SK-N-SH treated with all-trans-retinoic acid at 6 μM for 48 hours (cell line): ENCODE measurements at regions not wholly inside any gene's neighbourhood (a gene's known extent, or its start where the extent isn't known, plus 50 kb on each side); places are given as distances from the start of the nearest gene placed in this dataset.

Experiments used
- ATAC-seq: fragments of 200-7000 bp; cut with Tn5 transposase; 3 replicates; pipeline ENCODE4 v1.9.1; 2020; ENCODE audit warnings: mild to moderate bottlenecking, moderate library complexity
- ARNTL ChIP-seq: fragments of 450-650 bp; formaldehyde crosslinking; IDR thresholded peaks from 2 replicates; pipeline ENCODE4 v1.5.0; 2020; ENCODE audit warnings: low read depth, mild to moderate bottlenecking, moderate library complexity, borderline replicate concordance
- BACH2 ChIP-seq: fragments of 250-450 bp; sonication (Bioruptor Pico); IDR thresholded peaks from 2 replicates; pipeline ENCODE4 v1.9.0; 2021; ENCODE audit warnings: mild to moderate bottlenecking, borderline replicate concordance
- CSDC2 ChIP-seq: fragments of 250-450 bp; sonication (Bioruptor Pico); IDR thresholded peaks from 2 replicates; pipeline ENCODE4 v1.5.0; 2020; ENCODE audit warnings: mild to moderate bottlenecking, moderate library complexity
- ESRRG ChIP-seq: fragments of 250-450 bp; sonication (Bioruptor Pico); IDR thresholded peaks from 2 replicates; pipeline ENCODE4 v1.6.1; 2021; ENCODE audit warnings: mild to moderate bottlenecking
- ISL1 ChIP-seq: fragments of 250-450 bp; sonication (Bioruptor Pico); IDR thresholded peaks from 2 replicates; pipeline ENCODE4 v2.1.2; 2022; ENCODE audit warnings: mild to moderate bottlenecking, moderate library complexity
- OSR1 ChIP-seq: fragments of 250-450 bp; sonication (Bioruptor Pico); IDR thresholded peaks from 2 replicates; pipeline ENCODE4 v1.8.0; 2022; ENCODE audit warnings: moderate library complexity, mild to moderate bottlenecking, inconsistent platforms
- PPARA ChIP-seq: fragments of 250-450 bp; sonication (Bioruptor Pico); IDR thresholded peaks from 2 replicates; pipeline ENCODE4 v1.5.0; 2020; ENCODE audit warnings: mild to moderate bottlenecking, borderline replicate concordance
- RARB ChIP-seq: fragments of 250-450 bp; sonication (Bioruptor Pico); IDR thresholded peaks from 2 replicates; pipeline ENCODE4 v1.8.0; 2021; ENCODE audit warnings: mild to moderate bottlenecking, moderate library complexity
- SNAI2 ChIP-seq: fragments of 250-450 bp; sonication (Bioruptor Pico); IDR thresholded peaks from 2 replicates; pipeline ENCODE4 v1.5.0; 2020; ENCODE audit warnings: mild to moderate bottlenecking, moderate library complexity
- TCF4 ChIP-seq: fragments of 250-450 bp; sonication (Bioruptor Pico); IDR thresholded peaks from 2 replicates; pipeline ENCODE4 v1.8.0; 2021; ENCODE audit warnings: mild to moderate bottlenecking, moderate library complexity, borderline replicate concordance
- ZC3H10 ChIP-seq: fragments of 250-450 bp; sonication (Bioruptor Pico); IDR thresholded peaks from 2 replicates; pipeline ENCODE4 v1.5.1; 2021; ENCODE audit warnings: mild to moderate bottlenecking, moderate library complexity
- ZFP30 ChIP-seq: fragments of 450-650 bp; formaldehyde crosslinking; IDR thresholded peaks from 2 replicates; pipeline ENCODE4 v1.5.0; 2022; ENCODE audit warnings: mild to moderate bottlenecking, moderate library complexity
- ZNF565 ChIP-seq: fragments of 450-650 bp; formaldehyde crosslinking; conservative IDR thresholded peaks from 2 replicates; pipeline ENCODE4 v1.5.0; 2020; ENCODE audit warnings: low read depth, mild to moderate bottlenecking, moderate library complexity
- ZNF70 ChIP-seq: fragments of 450-650 bp; formaldehyde crosslinking; IDR thresholded peaks from 2 replicates; pipeline ENCODE4 v1.5.0; 2020; ENCODE audit warnings: mild to moderate bottlenecking, moderate library complexity
- ZNF8 ChIP-seq: fragments of 450-650 bp; formaldehyde crosslinking; IDR thresholded peaks from 2 replicates; pipeline ENCODE4 v1.5.0; 2020; ENCODE audit warnings: mild to moderate bottlenecking, moderate library complexity
- TF ChIP-seq, protein P1 (sequence below): fragments of 250-450 bp; sonication (Bioruptor Pico); IDR thresholded peaks from 2 replicates; pipeline ENCODE4 v1.5.1; 2020; ENCODE audit warnings: low read depth, mild to moderate bottlenecking, moderate library complexity
- TF ChIP-seq, protein P2 (sequence below): fragments of 250-450 bp; sonication (Bioruptor Pico); IDR thresholded peaks from 2 replicates; pipeline ENCODE4 v1.5.0; 2020; ENCODE audit warnings: mild to moderate bottlenecking, moderate library complexity
- TF ChIP-seq, protein P3 (sequence below): fragments of 250-450 bp; sonication (Bioruptor Pico); IDR thresholded peaks from 2 replicates; pipeline ENCODE4 v1.5.1; 2021; ENCODE audit warnings: mild to moderate bottlenecking, moderate library complexity
- TF ChIP-seq, protein P4 (sequence below): fragments of 250-450 bp; sonication (Bioruptor Pico); IDR thresholded peaks from 2 replicates; pipeline ENCODE4 v1.8.0; 2020; ENCODE audit warnings: mild to moderate bottlenecking, moderate library complexity, borderline replicate concordance
- TF ChIP-seq, protein P5 (sequence below): fragments of 250-450 bp; sonication (Bioruptor Pico); IDR thresholded peaks from 2 replicates; pipeline ENCODE4 v1.8.0; 2021; ENCODE audit warnings: low read depth, mild to moderate bottlenecking, moderate library complexity, borderline replicate concordance

DNA sequence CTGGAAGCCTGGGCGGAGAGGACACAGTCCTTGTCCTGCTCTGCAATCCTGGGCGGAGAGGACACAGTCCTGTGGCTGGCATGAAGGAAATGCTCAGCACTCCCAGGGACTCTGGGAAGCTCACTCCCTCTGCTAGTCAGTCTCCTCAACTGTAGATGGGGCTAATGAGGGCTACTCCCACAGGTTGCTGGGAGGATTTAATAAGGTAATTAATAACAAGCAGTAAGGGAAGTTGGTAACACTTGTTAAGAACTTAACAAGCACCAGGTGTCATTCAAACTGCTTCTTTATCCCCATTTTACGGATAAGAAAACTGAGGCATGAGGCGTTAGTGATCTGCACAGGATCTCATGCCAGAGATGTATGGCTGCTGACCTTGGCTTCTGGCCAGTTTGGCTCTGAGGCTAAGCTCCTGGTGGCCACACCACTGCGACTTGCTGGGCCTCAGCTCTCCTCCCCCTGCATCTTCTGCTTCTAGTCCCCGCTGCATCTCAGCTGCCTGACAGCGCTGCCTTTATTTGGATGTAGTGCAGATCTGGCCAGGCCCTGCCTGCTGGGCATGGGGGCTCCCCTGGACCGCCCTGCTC lies 54.1 kb upstream of the BEGAIN start:
- no peak for ATAC-seq
- TF ChIP-seq ZNF565, result no peak
- no peak for TF ChIP-seq CSDC2
- TF ChIP-seq ZNF8 (CRISPR knock-in tag), result no peak
- no peak for TF ChIP-seq ISL1 (CRISPR knock-in tag)
- TF ChIP-seq, protein P1, sequence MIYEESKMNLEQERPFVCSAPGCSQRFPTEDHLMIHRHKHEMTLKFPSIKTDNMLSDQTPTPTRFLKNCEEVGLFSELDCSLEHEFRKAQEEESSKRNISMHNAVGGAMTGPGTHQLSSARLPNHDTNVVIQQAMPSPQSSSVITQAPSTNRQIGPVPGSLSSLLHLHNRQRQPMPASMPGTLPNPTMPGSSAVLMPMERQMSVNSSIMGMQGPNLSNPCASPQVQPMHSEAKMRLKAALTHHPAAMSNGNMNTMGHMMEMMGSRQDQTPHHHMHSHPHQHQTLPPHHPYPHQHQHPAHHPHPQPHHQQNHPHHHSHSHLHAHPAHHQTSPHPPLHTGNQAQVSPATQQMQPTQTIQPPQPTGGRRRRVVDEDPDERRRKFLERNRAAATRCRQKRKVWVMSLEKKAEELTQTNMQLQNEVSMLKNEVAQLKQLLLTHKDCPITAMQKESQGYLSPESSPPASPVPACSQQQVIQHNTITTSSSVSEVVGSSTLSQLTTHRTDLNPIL (CRISPR knock-in tag), result no peak
- TF ChIP-seq SNAI2 (CRISPR knock-in tag), result no peak
- TF ChIP-seq ZFP30, result no peak
- TF ChIP-seq ESRRG (CRISPR knock-in tag), result no peak
- TF ChIP-seq, protein P2, sequence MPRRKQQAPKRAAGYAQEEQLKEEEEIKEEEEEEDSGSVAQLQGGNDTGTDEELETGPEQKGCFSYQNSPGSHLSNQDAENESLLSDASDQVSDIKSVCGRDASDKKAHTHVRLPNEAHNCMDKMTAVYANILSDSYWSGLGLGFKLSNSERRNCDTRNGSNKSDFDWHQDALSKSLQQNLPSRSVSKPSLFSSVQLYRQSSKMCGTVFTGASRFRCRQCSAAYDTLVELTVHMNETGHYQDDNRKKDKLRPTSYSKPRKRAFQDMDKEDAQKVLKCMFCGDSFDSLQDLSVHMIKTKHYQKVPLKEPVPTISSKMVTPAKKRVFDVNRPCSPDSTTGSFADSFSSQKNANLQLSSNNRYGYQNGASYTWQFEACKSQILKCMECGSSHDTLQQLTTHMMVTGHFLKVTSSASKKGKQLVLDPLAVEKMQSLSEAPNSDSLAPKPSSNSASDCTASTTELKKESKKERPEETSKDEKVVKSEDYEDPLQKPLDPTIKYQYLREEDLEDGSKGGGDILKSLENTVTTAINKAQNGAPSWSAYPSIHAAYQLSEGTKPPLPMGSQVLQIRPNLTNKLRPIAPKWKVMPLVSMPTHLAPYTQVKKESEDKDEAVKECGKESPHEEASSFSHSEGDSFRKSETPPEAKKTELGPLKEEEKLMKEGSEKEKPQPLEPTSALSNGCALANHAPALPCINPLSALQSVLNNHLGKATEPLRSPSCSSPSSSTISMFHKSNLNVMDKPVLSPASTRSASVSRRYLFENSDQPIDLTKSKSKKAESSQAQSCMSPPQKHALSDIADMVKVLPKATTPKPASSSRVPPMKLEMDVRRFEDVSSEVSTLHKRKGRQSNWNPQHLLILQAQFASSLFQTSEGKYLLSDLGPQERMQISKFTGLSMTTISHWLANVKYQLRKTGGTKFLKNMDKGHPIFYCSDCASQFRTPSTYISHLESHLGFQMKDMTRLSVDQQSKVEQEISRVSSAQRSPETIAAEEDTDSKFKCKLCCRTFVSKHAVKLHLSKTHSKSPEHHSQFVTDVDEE (CRISPR knock-in tag), result no peak
- no peak for TF ChIP-seq RARB (CRISPR knock-in tag)

DNA sequence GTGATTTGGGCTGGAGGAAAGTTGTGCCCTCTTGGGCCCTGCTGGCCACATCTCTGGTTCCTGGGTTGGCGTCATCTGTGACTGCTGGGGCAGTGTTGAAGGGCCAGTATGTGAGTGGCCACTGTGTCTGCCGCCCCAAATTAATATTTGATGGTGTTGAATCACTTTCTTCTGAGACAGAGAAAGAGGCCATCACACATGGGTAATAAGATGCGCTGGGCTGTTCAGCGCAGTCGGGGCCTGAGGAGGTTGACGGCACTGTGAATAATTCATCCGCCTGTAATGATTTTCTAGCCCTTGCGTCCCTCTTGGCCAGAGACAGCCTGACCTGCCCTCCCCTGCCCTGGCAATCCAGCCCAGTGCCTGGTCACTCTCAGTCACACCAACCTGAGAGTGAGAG lies 56.2 kb upstream of the BEGAIN start:
- no peak for TF ChIP-seq ZFP30
- TF ChIP-seq ZC3H10, result no peak
- TF ChIP-seq ZNF8 (CRISPR knock-in tag), result no peak
- TF ChIP-seq, protein P2 (CRISPR knock-in tag), result no peak
- no peak for TF ChIP-seq OSR1 (CRISPR knock-in tag)
- no peak for TF ChIP-seq ARNTL
- TF ChIP-seq TCF4 (CRISPR knock-in tag), result no peak
- no peak for TF ChIP-seq ZNF70 (CRISPR knock-in tag)
- no peak for TF ChIP-seq PPARA (CRISPR knock-in tag)
- TF ChIP-seq CSDC2, result no peak
- no peak for TF ChIP-seq ZNF565
- no peak for TF ChIP-seq BACH2
- TF ChIP-seq, protein P3, sequence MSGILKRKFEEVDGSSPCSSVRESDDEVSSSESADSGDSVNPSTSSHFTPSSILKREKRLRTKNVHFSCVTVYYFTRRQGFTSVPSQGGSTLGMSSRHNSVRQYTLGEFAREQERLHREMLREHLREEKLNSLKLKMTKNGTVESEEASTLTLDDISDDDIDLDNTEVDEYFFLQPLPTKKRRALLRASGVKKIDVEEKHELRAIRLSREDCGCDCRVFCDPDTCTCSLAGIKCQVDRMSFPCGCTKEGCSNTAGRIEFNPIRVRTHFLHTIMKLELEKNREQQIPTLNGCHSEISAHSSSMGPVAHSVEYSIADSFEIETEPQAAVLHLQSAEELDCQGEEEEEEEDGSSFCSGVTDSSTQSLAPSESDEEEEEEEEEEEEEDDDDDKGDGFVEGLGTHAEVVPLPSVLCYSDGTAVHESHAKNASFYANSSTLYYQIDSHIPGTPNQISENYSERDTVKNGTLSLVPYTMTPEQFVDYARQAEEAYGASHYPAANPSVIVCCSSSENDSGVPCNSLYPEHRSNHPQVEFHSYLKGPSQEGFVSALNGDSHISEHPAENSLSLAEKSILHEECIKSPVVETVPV (CRISPR knock-in tag), result no peak
- TF ChIP-seq, all 23 proteins: peak for 0
- ATAC-seq, result no peak

DNA sequence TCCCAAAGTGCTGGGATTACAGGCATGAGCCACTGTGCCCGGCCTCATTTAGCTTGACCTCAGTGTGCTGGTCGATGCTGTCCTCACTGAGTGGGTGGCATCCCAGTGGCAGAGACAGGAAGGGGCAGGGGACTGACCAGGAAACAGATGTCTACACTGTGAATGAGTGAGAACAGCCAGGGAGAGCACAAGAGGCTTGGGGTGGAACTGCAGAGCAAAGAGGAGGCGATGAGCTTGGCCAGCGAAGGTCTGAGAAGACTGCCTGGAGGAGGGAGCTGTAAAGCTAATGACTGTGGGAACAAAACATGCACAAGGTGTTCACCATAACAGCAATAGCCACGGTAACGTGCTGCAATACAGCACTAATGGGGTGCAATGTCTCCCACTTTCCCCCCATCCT lies 57.2 kb upstream of the BEGAIN start:
- no peak for ATAC-seq

More for the DNA sequence above, 57.2 kb upstream of the BEGAIN start:
- TF ChIP-seq, protein P4, sequence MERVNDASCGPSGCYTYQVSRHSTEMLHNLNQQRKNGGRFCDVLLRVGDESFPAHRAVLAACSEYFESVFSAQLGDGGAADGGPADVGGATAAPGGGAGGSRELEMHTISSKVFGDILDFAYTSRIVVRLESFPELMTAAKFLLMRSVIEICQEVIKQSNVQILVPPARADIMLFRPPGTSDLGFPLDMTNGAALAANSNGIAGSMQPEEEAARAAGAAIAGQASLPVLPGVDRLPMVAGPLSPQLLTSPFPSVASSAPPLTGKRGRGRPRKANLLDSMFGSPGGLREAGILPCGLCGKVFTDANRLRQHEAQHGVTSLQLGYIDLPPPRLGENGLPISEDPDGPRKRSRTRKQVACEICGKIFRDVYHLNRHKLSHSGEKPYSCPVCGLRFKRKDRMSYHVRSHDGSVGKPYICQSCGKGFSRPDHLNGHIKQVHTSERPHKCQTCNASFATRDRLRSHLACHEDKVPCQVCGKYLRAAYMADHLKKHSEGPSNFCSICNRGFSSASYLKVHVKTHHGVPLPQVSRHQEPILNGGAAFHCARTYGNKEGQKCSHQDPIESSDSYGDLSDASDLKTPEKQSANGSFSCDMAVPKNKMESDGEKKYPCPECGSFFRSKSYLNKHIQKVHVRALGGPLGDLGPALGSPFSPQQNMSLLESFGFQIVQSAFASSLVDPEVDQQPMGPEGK (CRISPR knock-in tag), result no peak
- TF ChIP-seq, protein P5, sequence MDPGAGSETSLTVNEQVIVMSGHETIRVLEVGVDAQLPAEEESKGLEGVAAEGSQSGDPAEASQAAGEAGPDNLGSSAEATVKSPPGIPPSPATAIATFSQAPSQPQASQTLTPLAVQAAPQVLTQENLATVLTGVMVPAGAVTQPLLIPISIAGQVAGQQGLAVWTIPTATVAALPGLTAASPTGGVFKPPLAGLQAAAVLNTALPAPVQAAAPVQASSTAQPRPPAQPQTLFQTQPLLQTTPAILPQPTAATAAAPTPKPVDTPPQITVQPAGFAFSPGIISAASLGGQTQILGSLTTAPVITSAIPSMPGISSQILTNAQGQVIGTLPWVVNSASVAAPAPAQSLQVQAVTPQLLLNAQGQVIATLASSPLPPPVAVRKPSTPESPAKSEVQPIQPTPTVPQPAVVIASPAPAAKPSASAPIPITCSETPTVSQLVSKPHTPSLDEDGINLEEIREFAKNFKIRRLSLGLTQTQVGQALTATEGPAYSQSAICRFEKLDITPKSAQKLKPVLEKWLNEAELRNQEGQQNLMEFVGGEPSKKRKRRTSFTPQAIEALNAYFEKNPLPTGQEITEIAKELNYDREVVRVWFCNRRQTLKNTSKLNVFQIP (CRISPR knock-in tag), result no peak
- TF ChIP-seq RARB (CRISPR knock-in tag) (no peak), ESRRG (CRISPR knock-in tag) (no peak), TCF4 (CRISPR knock-in tag) (no peak), SNAI2 (CRISPR knock-in tag) (no peak), CSDC2 (no peak)
